ENCODE measurements at regions not wholly inside any gene's neighbourhood (a gene's known extent, or its start where the extent isn't known, plus 50 kb on each side); places are given as distances from the start of the nearest gene placed in this dataset.
"Not testable (repeated sequence)": the region's sequence is repeated elsewhere in the genome, so short reads cannot be mapped to it uniquely, and the experiment has no call there.

GRCh38 chr4:91684955-91685354 is 618.8 kb upstream of the GRID2 start:
- no peak overlapping the region for H3K4me2 ChIP-seq (ENCODE audit: low read length)
- Mint-ChIP-seq H3K27me3 (ENCODE audit: low read depth, unreplicated experiment) (no peaks in the 10 kb centered on the region), H3K27ac (ENCODE audit: unreplicated experiment) (no peak overlapping the region), H3K36me3 (ENCODE audit: low read depth, unreplicated experiment) (no peaks in the 10 kb centered on the region), H3K4me3 (ENCODE audit: unreplicated experiment) (no peak overlapping the region), H3K9me3 (ENCODE audit: unreplicated experiment) (no peaks in the 10 kb centered on the region), H3K4me1 (ENCODE audit: low read depth, unreplicated experiment) (peaks cover 17% of the 10 kb centered on the region)
- H2AFZ ChIP-seq (ENCODE audit: low read depth, low read length): no peak overlapping the region
- no peak overlapping the region for H3K4me3 ChIP-seq (ENCODE audit: insufficient read depth, low read depth, low read length)
- no peak for DNase-seq (ENCODE audit: low read depth)
- H3K27ac ChIP-seq (ENCODE audit: low read depth, low read length): no peak overlapping the region
- no peaks in the 10 kb centered on the region for H3K36me3 ChIP-seq (ENCODE audit: insufficient read depth, low read length)
- H4K20me1 ChIP-seq (ENCODE audit: insufficient read depth, low read length): no peaks in the 10 kb centered on the region
- no peak for TF ChIP-seq EZH2 (IDR thresholded peaks at IDR 0.05; ENCODE audit: insufficient read depth, low read length)
- no peaks in the 10 kb centered on the region for H3K79me2 ChIP-seq (ENCODE audit: insufficient read depth, low read length)
- H3K9ac ChIP-seq (ENCODE audit: low read length): no peak overlapping the region
- FAIRE-seq: no peak
- no peaks in the 10 kb centered on the region for H3K27me3 ChIP-seq (ENCODE audit: insufficient read depth, low read length)
- H3K9me3 ChIP-seq (ENCODE audit: insufficient read depth, low read depth, low read length): no peaks in the 10 kb centered on the region
- H3K4me1 ChIP-seq (ENCODE audit: insufficient read depth, low read length): no peaks in the 10 kb centered on the region

GRCh38 chr4:91688413-91688812 is 615.4 kb upstream of the GRID2 start:
- FAIRE-seq (no peak), DNase-seq (ENCODE audit: low read depth) (no peak)
- Mint-ChIP-seq H3K9me3 (ENCODE audit: unreplicated experiment) (no peaks in the 10 kb centered on the region), H3K4me1 (ENCODE audit: low read depth, unreplicated experiment) (peaks cover 2% of the 10 kb centered on the region), H3K4me3 (ENCODE audit: unreplicated experiment) (no peak overlapping the region), H3K27me3 (ENCODE audit: low read depth, unreplicated experiment) (no peaks in the 10 kb centered on the region), H3K27ac (ENCODE audit: unreplicated experiment) (no peak overlapping the region), H3K36me3 (ENCODE audit: low read depth, unreplicated experiment) (no peaks in the 10 kb centered on the region)
- no peaks in the 10 kb centered on the region for H3K79me2 ChIP-seq (ENCODE audit: insufficient read depth, low read length)
- no peaks in the 10 kb centered on the region for H3K4me1 ChIP-seq (ENCODE audit: insufficient read depth, low read length)
- H3K36me3 ChIP-seq (ENCODE audit: insufficient read depth, low read length): no peaks in the 10 kb centered on the region
- H3K4me2 ChIP-seq (ENCODE audit: low read length): no peak overlapping the region
- H3K9ac ChIP-seq (ENCODE audit: low read length): no peak overlapping the region
- no peaks in the 10 kb centered on the region for H3K9me3 ChIP-seq (ENCODE audit: insufficient read depth, low read depth, low read length)
- H3K27ac ChIP-seq (ENCODE audit: low read depth, low read length): no peak overlapping the region
- no peak for TF ChIP-seq EZH2 (IDR thresholded peaks at IDR 0.05; ENCODE audit: insufficient read depth, low read length)
- TF ChIP-seq, protein P1, sequence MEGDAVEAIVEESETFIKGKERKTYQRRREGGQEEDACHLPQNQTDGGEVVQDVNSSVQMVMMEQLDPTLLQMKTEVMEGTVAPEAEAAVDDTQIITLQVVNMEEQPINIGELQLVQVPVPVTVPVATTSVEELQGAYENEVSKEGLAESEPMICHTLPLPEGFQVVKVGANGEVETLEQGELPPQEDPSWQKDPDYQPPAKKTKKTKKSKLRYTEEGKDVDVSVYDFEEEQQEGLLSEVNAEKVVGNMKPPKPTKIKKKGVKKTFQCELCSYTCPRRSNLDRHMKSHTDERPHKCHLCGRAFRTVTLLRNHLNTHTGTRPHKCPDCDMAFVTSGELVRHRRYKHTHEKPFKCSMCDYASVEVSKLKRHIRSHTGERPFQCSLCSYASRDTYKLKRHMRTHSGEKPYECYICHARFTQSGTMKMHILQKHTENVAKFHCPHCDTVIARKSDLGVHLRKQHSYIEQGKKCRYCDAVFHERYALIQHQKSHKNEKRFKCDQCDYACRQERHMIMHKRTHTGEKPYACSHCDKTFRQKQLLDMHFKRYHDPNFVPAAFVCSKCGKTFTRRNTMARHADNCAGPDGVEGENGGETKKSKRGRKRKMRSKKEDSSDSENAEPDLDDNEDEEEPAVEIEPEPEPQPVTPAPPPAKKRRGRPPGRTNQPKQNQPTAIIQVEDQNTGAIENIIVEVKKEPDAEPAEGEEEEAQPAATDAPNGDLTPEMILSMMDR (IDR thresholded peaks at IDR 0.05; ENCODE audit: insufficient read depth, low read depth, low read length): no peak
- no peaks in the 10 kb centered on the region for H4K20me1 ChIP-seq (ENCODE audit: insufficient read depth, low read length)
- H2AFZ ChIP-seq (ENCODE audit: low read depth, low read length): no peak overlapping the region
- H3K27me3 ChIP-seq (ENCODE audit: insufficient read depth, low read length): no peaks in the 10 kb centered on the region
- H3K4me3 ChIP-seq (ENCODE audit: insufficient read depth, low read depth, low read length): no peak overlapping the region

DNA sequence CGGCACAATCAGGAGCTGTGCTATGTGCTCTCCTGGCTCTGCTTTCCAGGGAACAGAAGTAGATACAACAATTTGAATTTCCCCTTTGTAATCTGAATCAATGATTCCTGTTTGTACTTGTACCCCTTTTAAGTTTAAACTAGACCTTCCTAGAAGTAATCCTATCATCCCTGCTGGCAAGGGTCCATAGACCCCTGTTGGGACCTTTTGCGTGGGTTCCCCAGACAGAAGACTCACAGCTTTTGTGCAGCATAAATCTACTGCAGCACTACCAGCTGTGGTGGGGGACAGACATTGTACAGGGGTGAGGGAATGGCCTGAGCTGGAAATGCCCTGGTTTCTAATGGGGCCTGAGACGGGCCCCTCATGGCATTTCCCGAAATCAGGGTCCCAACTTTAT is 604.1 kb upstream of the GRID2 start:
- H3K4me3 Mint-ChIP-seq (ENCODE audit: unreplicated experiment); H3K27me3 ChIP-seq (ENCODE audit: insufficient read depth, low read length); H3K4me1 Mint-ChIP-seq (ENCODE audit: low read depth, unreplicated experiment); H3K27ac ChIP-seq (ENCODE audit: low read depth, low read length); H3K27ac Mint-ChIP-seq (ENCODE audit: unreplicated experiment); H3K4me2 ChIP-seq (ENCODE audit: low read length); H2AFZ ChIP-seq (ENCODE audit: low read depth, low read length); H3K36me3 ChIP-seq (ENCODE audit: insufficient read depth, low read length); H3K9me3 Mint-ChIP-seq (ENCODE audit: unreplicated experiment); H3K9ac ChIP-seq (ENCODE audit: low read length); H3K4me3 ChIP-seq (ENCODE audit: insufficient read depth, low read depth, low read length); FAIRE-seq; H3K36me3 Mint-ChIP-seq (ENCODE audit: low read depth, unreplicated experiment); H4K20me1 ChIP-seq (ENCODE audit: insufficient read depth, low read length); H3K79me2 ChIP-seq (ENCODE audit: insufficient read depth, low read length); H3K4me1 ChIP-seq (ENCODE audit: insufficient read depth, low read length); H3K27me3 Mint-ChIP-seq (ENCODE audit: low read depth, unreplicated experiment); DNase-seq (ENCODE audit: low read depth); H3K9me3 ChIP-seq (ENCODE audit: insufficient read depth, low read depth, low read length): not testable (repeated sequence)

- TF ChIP-seq EZH2 (IDR thresholded peaks at IDR 0.05; ENCODE audit: insufficient read depth, low read length): no peak
- TF ChIP-seq, protein P1 (IDR thresholded peaks at IDR 0.05; ENCODE audit: insufficient read depth, low read depth, low read length): no peak
- no peaks in the 10 kb centered on the region for H3K36me3 Mint-ChIP-seq (ENCODE audit: low read depth, unreplicated experiment)
- FAIRE-seq: no peak
Observed at GRCh38 chr4:91729851-91730250, 573.9 kb upstream of the GRID2 start.

More at GRCh38 chr4:91729851-91730250, 573.9 kb upstream of the GRID2 start:
- DNase-seq (ENCODE audit: low read depth): no peak
- no peaks in the 10 kb centered on the region for H3K79me2 ChIP-seq (ENCODE audit: insufficient read depth, low read length)
- no peaks in the 10 kb centered on the region for H3K27me3 ChIP-seq (ENCODE audit: insufficient read depth, low read length)
- no peak overlapping the region for H3K27ac ChIP-seq (ENCODE audit: low read depth, low read length)
- H4K20me1 ChIP-seq (ENCODE audit: insufficient read depth, low read length): no peaks in the 10 kb centered on the region
- Mint-ChIP-seq H3K4me3 (ENCODE audit: unreplicated experiment) (no peak overlapping the region), H3K27ac (ENCODE audit: unreplicated experiment) (no peak overlapping the region), H3K27me3 (ENCODE audit: low read depth, unreplicated experiment) (no peaks in the 10 kb centered on the region), H3K4me1 (ENCODE audit: low read depth, unreplicated experiment) (peaks cover 2% of the 10 kb centered on the region), H3K9me3 (ENCODE audit: unreplicated experiment) (no peaks in the 10 kb centered on the region)
- H3K36me3 ChIP-seq (ENCODE audit: insufficient read depth, low read length): no peaks in the 10 kb centered on the region
- no peak overlapping the region for H2AFZ ChIP-seq (ENCODE audit: low read depth, low read length)
- no peak overlapping the region for H3K4me2 ChIP-seq (ENCODE audit: low read length)
- H3K9me3 ChIP-seq (ENCODE audit: insufficient read depth, low read depth, low read length): no peaks in the 10 kb centered on the region
- H3K4me1 ChIP-seq (ENCODE audit: insufficient read depth, low read length): no peaks in the 10 kb centered on the region
- no peak overlapping the region for H3K9ac ChIP-seq (ENCODE audit: low read length)
- H3K4me3 ChIP-seq (ENCODE audit: insufficient read depth, low read depth, low read length): no peak overlapping the region
